RWPE1 (cell line): ENCODE measurements at regions not wholly inside any gene's neighbourhood (a gene's known extent, or its start where the extent isn't known, plus 50 kb on each side); places are given as distances from the start of the nearest gene placed in this dataset.

Source experiments
- CTCF ChIA-PET: fragments of 350-600 bp; sonication (Branson Sonifier 250); formaldehyde crosslinking; extraction: SDS; loops from one replicate; lab custom pipeline; 2021; lab: Yijun Ruan, JAX
- POLR2A ChIA-PET: fragments of 400-600 bp; formaldehyde crosslinking; extraction: SDS; loops from one replicate; lab custom pipeline; 2020; ENCODE audit warnings: antibody characterized with exemption; ENCODE audit not compliant: low non-redundant PET; lab: Yijun Ruan, JAX
- DNase-seq: peaks from one replicate; pipeline ENCODE4 v3.0.0; 2012; ENCODE audit warnings: low spot score
- H3K27ac ChIP-seq: fragments of 450-650 bp; 2 replicates; pipeline ENCODE4 v1.5.1; 2017
- TF ChIP-seq, protein P1 (sequence below): fragments of 450-650 bp; conservative IDR thresholded peaks from 2 replicates; pipeline ENCODE4 v1.5.1; 2017; ENCODE audit warnings: low read depth, mild to moderate bottlenecking

- CTCF ChIA-PET, result interaction anchor here (1.0 kb wide), 1 partner anchor 11 kb away, joined by 3 read pairs; no protein-coding TSS in a partner anchor
- TF ChIP-seq, protein P1, sequence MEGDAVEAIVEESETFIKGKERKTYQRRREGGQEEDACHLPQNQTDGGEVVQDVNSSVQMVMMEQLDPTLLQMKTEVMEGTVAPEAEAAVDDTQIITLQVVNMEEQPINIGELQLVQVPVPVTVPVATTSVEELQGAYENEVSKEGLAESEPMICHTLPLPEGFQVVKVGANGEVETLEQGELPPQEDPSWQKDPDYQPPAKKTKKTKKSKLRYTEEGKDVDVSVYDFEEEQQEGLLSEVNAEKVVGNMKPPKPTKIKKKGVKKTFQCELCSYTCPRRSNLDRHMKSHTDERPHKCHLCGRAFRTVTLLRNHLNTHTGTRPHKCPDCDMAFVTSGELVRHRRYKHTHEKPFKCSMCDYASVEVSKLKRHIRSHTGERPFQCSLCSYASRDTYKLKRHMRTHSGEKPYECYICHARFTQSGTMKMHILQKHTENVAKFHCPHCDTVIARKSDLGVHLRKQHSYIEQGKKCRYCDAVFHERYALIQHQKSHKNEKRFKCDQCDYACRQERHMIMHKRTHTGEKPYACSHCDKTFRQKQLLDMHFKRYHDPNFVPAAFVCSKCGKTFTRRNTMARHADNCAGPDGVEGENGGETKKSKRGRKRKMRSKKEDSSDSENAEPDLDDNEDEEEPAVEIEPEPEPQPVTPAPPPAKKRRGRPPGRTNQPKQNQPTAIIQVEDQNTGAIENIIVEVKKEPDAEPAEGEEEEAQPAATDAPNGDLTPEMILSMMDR, result no peak
- POLR2A ChIA-PET, result no interaction called here
Observed at GRCh38 chr1:38257374-38257773, 210.8 kb upstream of the POU3F1 start.

DNA sequence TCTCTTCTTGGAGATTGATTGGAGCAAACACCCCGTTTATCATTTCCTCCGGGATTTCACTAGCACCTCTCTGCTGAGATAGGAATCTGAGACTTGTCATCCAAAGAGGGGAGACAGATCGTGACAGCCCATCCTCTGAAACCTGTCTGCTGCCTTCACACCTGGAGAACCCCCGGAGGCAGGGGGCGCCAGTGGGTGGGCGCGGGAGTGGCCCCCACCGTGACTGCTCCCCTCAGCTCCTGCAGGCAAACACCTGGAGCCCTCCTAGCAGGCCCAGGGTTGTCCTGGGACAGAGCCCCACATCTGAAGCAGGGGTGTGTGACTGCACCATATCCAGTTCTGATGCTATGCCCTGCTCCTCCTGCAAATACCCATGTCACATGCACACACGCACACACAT, 209.5 kb upstream of the POU3F1 start:
- TF ChIP-seq, protein P1, result no peak
- H3K27ac ChIP-seq, result no peak overlapping the region
- ChIA-PET CTCF (no interaction called here), POLR2A (no interaction called here)
- DNase-seq, result no peak

More at GRCh38 chr1:38257374-38257773, 210.8 kb upstream of the POU3F1 start:
- DNase-seq, result no peak
- no peak overlapping the region for H3K27ac ChIP-seq

- H3K27ac ChIP-seq, result no peak overlapping the region
Observed at GRCh38 chr1:38253314-38253713, 206.7 kb upstream of the POU3F1 start.

GRCh38 chr1:38250356-38250755, 203.8 kb upstream of the POU3F1 start:
- DNase-seq, result no peak
- H3K27ac ChIP-seq, result no peak overlapping the region
- POLR2A ChIA-PET, result no interaction called here
- TF ChIP-seq, protein P1, result no peak
- CTCF ChIA-PET, result no interaction called here

More at GRCh38 chr1:38253314-38253713, 206.7 kb upstream of the POU3F1 start:
- DNase-seq, result no peak
- POLR2A ChIA-PET, result no interaction called here
- TF ChIP-seq, protein P1, result no peak
- CTCF ChIA-PET, result no interaction called here

DNA sequence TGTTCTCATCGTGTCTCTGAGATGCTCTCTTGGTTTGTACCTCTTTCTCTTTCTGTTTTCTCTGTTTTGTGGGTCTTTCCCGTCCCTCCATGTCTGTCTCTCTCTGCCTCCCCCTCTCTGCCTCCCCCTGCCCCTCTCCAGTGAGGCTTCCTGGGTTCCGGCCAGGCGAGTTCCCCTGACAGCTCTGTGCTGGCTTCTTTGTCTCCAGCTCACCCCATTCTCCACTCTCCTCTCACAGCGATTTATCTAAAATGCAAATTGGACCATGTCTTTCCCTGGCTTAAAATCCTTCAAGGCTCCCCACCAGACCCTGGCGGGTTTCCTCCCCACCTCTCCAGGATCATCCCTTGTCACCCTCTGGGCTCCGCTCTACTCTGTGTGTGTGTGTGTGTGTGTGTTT, 202.4 kb upstream of the POU3F1 start:
- TF ChIP-seq, protein P1, result no peak
- H3K27ac ChIP-seq, result no peak overlapping the region
- CTCF ChIA-PET, result no interaction called here
- DNase-seq, result no peak
- POLR2A ChIA-PET, result no interaction called here

DNA sequence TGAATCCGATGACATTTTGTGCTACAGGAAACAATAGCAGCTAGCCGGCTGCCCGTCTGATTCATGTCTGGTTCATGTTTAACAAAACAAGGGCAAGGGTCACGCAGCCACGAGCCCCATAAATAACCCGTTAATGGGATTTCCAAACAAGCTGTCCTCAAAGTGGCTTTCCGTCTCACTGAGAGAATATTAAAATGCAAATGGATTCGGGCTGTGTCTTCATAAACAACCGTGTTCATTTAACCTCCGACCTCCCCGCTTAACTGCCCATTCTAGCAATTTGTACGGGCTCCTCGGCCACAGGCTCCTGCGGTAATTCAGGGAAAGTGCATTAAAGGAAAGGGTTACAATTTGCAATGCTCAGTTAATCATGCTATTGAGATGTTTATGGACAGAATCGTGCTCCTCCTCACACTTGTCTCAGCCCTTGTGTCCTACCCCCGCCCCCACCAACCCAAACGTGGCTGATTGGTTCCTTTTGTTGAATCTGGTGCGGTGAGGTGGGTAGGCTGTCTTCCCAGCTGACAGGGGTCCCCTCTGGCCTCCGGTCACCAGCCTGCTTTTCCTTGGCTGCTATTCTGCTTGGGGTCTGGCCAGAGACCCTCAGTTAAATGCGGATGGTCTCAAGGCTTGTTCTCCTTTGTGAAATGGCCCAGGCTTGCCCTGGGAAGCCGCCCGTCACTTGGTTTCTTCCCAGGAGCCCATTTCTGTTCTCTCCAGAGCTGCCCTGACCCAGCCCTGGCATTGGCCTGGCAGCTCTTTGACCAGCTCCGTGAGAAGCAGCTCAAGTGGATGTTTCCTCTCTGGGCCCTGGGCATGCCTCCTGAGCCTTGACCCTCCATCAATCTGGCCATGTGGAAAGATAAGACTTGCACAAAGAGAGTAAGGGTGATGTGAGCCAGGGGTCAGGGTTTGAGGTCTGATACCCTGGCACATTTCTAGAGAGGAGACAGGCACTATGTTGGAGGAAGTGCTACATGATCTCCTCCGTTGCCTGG, 200.7 kb upstream of the POU3F1 start:
- TF ChIP-seq, protein P1, result no peak
- ChIA-PET POLR2A (no interaction called here), CTCF (no interaction called here)
- no peak for DNase-seq
- no peak overlapping the region for H3K27ac ChIP-seq
